ENCODE measurements at regions not wholly inside any gene's neighbourhood (a gene's known extent, or its start where the extent isn't known, plus 50 kb on each side); places are given as distances from the start of the nearest gene placed in this dataset.

DNA sequence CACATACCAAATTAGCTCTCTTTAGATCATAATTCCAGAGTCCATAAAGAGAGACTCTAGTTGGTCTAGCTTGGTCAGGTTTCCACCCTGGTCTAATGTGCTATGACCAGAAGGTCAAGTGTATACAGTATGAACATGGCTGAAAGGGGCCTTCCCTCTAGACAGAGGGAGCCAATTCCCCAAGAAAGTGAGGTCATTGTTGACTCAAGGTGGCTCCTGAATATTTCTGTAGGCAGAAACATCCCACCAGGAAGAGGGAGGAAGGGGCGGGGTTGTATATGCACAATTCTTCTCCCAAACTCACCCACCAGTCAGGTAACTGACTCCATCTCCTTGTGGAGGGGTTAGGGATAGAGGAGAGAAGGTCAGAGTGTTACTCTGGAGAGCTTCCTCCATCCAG lies 281.8 kb upstream of the PLET1 start:
- no peak for DNase-seq

DNA sequence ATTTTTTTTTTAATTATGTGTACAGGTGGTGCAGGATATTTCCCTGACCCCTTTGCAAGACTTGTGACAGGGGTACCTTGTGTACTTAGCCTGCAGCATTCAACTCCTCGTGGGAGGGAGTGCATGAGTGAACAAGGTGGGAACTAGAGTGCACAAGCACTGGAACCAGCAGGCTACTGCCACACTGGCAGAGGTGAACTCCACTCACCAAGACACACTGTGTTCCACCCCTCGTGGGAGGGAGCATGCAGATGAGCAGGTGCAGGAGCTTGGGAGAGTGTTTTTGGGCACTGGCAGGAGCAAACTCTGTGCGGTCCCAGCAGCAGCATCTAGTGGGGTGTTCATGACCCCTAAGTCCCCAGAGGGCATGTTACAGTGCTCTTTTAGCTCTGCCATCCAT lies 282.7 kb upstream of the PLET1 start:
- no peak for DNase-seq

DNA sequence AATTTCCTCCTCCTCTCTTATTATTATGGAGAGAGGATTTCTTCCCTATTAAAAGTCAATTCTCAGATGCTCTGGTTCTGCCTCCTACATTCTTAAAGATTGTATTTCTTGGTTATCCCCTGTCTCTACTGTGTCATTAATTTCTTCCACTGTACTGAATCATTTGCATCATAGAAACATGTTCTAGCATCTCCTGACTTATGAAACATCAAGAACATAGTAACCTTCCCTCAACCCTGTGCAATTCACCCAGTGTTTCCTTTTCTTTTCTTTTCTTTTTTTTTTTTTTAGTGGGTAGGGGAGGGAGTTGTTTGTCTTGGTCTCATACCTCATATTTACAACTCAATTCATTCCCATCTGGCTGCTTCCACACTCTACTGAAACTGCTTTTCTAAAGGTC lies 288.0 kb upstream of the PLET1 start:
- DNase-seq: no peak

DNA sequence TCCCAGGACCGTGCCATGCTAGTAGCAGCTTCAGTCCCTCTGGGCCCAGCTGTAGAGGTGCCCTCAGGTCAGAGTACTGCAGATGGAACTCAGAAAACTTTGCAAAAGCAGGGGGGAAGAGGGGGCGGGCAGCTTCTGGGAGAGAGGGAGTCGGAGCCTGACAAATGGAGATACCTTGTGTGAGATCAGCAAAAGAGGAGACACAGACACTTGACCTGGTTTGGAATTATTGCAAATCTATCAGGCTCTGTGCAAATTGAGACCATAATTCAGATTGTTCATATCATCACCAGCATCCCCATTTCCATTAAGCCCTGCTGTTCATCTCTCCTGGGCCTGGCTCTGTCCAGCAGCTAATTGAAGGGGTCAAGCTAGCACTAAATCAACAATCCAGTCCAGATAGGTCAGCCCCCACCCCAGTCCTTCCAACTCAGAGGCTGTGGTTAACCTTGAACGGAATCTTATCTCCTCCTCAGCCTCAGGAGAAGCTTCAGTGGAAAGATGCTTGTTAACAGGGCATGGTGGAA lies 292.6 kb upstream of the PLET1 start:
- DNase-seq: no peak

DNA sequence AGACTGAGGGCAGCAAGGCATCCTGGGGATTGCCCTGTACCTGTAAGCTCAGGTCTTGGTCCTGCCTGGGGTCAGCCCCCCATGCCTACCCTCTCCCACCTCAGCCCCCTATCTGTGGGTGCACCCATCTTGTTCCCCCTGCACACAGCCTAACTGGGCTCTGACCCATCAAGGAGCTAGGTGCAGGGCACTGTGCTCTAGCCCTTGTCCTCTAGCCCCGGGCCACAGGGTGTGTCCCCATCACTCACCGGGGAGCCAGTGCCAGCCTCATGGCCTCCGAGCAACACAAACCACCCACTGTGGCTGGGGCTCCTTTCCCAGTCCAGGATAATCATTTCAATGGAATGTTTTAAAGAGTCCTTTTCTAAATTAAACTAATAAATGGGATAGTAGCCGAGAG lies 293.9 kb upstream of the PLET1 start:
- no peak for DNase-seq

DNA sequence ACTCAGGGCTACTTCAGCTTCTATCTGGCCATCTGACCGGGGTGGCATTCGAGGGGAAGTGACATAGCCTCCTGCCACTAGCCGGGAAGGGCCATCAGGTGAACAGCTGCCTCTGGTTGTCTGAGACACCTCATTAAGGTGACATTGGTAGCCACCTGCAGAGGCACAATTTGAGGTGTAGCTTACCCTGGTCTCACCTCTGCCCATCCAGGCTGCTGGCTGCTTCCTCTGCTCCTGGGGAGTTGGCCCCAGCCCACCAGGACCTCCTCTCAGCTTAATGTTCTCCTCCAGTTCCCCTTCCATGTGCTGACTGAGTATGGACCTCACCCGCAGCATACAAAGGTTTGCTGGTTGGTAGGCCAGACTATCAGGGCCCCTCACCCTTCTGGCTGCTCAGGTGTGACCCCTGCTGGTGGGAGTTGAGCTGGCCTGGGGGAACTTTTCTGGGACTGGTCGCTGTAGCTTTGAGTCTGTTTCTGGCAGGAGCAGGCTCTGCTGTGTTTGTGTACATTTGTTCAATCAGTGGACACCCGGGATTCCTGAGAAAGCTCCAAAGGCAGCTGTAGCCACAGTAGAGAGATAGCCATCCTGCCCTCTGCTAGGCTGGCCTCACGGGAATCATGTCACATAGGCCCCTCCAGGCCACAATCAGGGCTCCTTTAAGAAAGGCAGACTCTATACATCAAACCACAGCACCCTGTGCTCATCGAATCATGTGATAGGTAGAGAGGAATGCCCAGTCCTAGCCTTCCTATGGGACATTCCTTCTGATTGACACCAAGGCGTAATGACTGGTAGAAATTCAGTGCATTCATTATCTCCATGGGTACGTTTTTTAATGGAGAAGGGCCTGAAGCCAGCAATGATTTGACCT lies 295.1 kb upstream of the PLET1 start:
- DNase-seq: peak; percentile 55

DNA sequence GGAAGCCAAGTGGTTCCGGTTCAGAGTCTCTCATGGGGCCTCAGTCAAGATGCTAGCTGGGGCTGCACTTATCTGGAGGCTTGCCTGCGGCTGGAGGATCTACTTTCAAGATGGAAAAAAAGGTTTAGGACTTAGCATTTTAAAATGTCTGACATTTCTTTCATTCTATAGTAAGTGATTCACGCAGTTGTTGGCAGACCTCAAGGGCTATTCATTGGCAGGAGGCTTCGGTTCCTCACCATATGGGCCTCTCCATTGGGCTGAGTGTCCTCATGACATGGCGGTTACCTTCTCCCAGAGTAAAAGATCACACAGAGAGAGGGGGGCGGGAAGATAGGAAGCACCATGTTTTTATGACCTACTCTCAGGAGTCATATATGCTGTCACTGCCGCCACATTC lies 298.0 kb upstream of the PLET1 start:
- DNase-seq: no peak

DNA sequence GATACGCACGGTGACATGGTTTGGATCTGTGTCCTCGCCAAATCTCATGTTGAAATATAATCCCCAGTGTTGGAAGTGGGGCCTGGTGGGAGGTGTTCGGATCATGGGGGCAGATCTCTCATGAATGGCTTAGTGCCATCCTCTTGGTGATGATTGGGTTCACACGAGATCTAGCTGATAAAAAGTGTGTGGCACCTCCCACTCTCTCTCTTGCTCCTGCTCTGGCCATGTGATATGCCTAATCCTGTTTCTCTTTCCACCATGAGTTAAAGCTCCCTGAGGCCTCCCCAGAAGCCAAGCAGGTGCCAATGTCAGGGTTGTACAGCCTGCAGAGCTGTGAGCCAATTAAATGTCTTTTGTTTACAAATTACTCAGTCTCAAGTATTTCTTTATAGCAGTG lies 303.1 kb upstream of the PLET1 start:
- no peak for DNase-seq

DNA sequence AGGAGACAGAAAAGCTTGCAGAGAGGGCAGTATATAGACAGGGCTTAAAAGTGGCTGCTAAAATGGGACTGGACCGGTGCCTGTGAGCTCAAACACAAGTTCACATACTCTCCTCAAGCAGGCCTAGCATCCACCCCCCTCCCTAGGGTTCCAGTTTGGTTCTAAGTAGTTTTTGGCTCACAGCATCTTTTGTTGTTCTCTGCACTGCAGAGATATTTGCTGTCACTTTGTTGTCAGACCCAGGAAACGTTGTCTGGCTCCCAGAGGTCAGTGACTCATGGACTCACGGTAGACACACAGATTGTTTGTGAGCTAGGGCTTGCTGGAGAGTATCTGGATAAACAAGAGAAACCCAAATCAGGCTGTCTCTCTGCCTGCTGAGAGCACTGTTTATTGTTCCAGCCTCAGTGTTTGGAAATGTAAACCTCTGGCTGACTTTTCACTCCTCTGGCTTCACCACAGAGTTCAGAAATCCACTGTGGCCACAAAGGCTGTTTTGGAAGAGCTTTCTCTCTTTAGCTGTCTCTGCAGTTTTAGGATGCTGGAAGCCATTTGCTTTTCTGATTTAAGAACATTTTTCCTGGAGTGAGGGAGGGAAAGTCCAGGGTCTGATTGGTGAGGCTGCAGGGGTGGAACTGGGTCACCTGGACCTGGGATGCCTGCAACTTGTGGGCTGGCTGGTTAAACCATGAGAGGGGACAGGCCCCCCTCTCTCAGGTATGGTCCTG lies 303.7 kb upstream of the PLET1 start:
- DNase-seq: no peak

DNA sequence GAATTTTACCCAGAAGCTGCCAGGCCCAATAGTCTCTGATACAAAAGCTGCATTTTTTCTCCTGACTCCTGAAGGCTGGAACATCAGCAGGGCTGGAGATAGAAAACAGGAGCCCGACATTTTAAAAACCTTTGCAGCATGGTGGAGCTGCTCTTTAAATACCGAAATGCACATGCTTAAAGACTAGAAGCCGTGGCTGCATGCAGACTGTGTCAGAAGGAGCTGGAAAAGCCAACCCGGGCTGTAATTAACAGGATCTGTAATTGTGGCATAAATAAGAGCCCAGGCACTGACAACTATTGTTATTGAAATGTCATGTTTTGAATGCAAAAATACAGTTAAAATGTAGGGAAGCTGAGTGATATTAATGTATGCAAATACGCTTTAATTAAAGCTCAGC lies 304.9 kb upstream of the PLET1 start:
- no peak for DNase-seq

DNA sequence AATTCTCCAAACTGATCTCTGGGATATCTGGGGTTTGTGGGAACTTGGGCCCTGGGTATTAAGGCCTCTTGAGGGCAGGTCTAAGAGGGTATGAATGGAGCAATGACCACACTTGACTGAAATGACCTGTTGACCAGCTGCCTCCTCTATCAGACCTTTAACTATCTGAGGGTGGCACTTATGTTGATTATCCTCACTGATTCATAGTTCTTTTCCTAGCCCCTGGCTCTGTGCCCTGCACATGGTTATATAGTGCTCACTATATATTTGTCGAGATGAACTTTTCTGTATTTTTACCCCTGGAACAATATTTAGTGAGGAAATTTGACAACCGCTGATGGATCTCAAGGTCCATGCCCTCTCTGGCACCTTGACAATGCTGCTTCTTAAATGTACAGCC lies 305.5 kb upstream of the PLET1 start:
- DNase-seq: no peak

DNA sequence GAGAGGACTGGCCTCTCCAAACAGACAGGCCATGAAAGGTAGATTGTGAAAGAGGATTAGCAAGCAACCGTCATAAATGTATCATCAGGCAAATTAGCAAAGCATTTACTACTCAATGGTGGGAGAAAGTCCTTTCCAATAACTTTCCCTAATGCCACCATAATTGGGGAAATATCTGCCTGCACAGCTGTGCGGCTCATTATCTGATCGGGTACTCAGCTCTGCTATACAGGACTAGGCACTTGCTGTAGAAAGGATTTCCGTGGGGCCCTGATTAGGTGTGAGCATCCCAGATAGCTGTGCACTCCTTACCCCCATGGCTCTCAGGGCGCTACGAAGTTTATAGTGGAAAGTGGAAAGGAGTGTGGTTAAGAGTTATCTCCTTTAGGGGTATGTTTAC lies 309.7 kb upstream of the PLET1 start:
- no peak for DNase-seq

DNA sequence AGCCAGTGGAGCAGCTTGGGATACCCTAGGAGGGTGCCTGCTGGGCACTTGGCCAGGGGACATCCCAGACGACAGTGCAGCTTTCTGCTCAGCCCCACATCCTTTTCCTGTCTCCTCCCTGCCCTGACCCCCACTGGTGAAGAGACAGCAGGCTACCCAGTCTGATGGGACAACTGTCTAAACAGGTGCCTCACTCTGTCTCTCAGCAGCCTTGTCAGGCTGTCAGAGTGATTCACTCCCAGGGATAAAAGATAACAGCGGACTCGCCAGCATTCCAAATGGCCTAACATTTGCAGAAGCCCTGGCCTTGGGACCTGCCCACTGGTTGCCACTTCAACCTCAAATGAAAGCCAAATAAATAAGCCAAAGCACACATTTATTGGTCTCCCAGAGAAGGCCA lies 318.6 kb upstream of the PLET1 start:
- no peak for DNase-seq

DNA sequence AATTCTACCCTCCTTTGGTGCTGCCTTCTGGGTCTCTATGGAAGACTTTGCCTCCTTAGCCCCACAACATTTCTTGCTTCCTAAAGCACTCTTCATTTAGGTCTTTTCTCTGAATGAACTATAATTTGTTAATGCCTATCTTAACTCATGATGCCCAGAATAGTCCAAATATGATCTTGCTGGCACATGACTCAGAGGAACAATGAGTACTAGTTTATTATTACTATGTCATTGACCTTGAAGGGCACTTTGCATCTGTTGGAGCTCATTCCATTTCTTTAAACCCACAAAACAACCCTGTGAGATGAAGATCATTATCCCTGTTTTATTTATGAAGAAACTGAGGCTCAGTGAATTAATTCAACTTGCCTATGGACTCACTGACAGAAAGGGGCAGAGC lies 320.2 kb upstream of the PLET1 start:
- DNase-seq: no peak

DNA sequence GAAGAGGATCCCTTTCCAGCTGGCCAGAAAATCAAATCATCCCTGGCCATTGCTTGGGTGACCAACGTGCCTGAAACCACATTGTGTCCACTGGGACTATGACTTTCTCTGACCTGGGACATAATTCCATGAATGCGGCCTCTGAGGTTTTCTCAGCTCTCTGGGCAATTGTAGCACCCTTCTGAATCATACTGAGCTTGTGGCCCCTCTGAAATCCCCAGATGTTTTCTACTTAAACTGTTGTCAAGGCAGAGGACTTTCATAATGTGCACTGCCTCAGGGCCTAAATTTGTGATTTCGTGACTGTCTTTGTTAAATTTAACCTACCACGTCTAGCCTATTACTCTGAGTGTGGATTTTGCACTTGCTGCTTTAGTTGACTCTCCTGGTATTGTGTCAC lies 321.1 kb upstream of the PLET1 start:
- no peak for DNase-seq

DNA sequence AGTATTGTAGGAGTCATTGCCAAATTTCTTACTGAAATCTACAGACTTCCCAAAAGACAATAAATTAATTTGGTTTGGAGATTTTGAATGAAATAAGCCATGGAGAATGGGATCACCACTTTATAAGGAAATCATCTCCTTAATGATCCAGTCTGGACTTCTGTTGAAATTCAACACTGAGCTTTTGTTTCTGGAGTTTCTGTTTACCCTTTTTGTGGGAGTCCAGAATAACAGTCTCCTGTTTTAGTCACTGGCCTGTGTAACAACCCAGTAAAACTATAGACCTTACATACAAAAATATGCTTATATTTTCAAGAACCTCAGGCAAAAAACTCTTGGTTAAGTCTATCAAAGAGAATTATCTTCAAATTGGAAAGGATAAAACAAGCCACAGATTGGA lies 321.7 kb upstream of the PLET1 start:
- DNase-seq: no peak

DNA sequence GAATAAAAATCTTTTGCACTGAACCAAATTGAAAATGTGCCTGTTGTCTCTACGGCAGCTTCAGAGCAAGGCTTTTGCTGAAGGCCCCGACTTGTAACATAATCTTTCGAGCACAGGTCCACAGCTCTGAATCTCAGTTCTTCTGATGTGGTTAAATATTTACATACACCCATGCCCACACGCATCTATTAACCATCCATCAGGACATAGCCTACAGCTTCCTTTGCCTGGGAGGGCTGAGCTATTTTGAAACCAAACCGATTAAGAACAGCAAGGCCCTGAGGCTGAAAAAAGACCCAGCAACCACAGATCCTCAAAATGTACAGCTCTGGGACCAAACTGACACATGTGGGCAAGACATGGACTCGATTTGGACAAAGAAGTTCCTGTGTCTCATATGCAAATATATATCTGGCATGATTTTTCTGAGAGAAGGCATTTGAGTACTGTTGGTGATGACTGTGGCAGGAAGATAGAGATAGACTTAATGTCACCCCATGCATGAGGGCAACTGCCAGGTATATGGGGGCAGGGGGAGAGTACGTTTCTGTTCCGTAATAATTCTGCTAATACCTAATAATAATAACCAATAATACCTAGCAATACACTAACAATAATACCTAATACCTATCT lies 322.7 kb upstream of the PLET1 start:
- DNase-seq: no peak

DNA sequence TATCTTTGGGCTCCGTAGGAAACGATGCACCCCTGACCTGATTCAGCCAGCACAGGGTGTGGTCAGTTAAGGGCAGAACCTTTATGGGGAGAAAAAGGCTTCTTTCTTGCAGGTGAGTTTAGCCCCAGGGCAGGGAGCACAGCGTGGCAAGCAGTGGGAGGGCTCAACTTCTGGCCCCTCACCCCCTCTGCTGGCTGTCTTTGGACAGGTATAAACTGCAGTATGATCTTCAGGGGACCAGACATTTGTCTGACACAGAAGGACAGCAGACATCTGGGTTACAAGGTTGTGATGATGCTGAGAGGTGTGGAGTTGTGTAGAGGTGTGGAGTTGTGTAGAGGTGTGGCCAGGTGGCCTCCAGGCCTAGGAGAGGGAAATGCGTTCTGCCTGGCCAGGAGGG lies 324.0 kb upstream of the PLET1 start:
- DNase-seq: no peak

DNA sequence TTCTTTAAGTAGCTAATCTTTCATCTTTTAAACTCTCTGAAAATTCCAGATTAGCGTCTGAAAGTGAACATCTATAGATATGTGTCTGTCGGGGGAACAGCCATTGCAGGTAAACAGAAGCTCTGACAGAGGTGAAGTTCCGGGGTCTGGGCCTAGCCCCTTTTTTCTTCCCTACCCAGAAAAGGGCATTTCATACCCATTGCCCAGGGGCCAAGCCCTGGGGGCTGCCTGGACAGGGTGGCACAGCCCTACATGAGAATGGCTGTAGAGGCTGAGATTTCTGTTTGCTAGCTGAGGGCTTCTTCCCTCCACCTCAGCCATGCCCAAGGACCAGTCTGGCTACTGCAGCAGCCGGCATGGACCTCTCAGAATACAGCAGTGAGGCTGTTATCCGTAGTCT lies 327.0 kb upstream of the PLET1 start:
- DNase-seq: no peak

DNA sequence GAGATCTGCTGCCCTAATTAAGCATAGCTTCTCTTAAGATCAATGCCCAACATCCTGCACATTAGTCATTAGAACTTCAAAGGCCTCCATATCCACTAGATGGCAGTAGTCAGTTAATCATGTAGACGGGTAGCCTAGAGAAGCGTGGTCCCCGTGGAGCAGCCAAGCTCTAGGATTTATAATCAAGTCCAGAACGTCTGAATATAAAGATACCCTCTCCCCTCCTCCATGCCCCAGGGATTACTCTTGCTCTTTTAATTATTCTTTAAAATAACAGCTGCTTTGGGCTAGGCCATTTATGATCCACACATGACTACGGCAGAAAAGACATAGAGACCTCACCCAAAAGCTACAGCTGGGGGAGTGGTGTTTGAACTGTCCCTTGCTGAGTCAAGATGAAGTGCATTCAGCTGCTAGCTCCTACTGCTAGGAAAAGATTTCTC lies 327.6 kb upstream of the PLET1 start:
- peak; percentile 58 for DNase-seq

DNA sequence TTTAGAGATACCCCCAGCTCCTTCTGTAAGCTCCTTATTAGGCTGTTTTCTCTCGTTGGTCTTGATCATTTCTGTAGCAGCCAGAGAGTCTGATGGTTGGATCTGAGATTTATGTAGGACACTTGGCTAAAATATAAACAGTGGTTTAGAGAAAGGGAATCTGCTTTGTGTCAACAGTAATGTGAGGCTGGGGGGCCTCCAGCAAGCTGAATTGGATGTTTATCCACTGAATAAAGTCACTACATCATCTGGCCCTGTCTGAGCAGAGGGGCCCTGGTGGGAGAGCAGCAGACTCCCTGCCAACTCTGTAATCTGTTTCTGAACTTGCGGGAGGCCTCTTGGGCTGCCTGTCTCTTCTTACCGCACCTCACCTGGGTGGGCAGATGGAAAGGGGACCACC lies 328.5 kb upstream of the PLET1 start:
- DNase-seq: no peak

DNA sequence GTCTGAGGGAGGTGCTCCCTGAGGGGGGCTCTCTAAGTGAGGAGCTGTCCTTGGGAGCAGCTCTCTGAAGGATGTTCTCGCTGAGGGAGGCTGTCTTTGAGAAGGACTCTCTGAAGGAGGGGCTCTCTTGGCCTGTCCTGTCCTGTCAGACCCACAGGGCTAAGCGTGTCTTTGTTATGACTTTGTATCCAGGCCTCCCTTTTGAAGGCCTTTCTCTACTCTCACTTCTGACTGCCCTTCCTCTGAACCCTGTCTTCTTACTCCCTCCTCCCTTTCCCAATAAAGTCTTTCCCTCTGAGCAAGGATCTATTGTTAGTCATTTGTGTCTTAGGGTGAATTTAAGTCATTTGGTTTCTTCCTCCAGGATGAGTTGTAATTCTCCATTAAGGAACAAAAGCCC lies 330.1 kb upstream of the PLET1 start:
- no peak for DNase-seq

DNA sequence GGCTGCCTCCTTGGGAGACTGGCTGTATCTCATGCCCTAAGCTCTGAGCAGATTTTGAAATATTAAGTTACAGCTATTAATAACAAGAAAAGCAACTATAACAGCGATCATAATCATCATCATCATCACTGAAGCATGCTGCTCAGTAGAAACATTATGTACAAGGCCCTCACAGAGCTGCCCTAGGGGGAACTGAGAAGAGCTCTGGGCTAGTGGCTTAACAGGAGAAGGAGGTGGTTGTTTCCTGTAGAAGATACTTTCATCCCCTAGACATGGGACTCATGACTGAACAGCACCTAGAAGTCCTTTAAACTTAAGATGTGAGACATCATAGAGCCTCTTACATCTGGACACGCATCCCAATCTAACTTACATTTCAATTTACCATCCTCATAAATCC lies 332.8 kb upstream of the PLET1 start:
- DNase-seq: no peak

DNA sequence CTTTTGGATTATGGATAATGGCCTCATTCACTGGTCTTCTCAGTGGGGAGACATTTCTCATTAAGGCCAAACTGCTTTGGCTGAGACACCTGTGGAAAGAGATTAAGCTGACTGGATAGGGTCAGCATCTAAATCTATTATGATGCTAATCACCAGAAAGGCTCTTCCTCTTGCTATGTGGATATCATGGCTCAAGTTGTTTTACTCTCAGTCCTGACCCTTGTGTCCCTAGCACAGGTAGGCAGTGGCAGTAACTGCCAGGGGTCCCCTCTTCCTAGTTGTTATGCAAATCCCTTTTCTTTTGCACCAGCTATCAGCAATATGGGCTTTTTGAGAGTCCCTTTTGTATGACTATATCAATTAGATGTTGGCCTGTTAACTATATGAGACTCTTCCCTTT lies 335.7 kb upstream of the PLET1 start:
- DNase-seq: no peak
